HCT116 (cell line): ENCODE measurements at regions not wholly inside any gene's neighbourhood (a gene's known extent, or its start where the extent isn't known, plus 50 kb on each side); places are given as distances from the start of the nearest gene placed in this dataset.

Experiments used
- ATAC-seq: fragments of 200-7000 bp; cut with Tn5 transposase; 2 replicates; pipeline ENCODE4 v1.9.1; 2020; ENCODE audit warnings: mild to moderate bottlenecking, moderate library complexity
- BruUV-seq: library from RNA; stranded (reverse); fragments of 400-500 nt; replicated peaks from 2 replicates; lab custom pipeline; 2021; lab: Mats Ljungman, UMichigan
- CTCF ChIA-PET: fragments of 300-600 bp; sonication (Branson Sonifier 250); formaldehyde crosslinking; loops from one replicate; lab custom pipeline; 2021; ENCODE audit warnings: antibody characterized with exemption; lab: Charles Lee
- POLR2A ChIA-PET: fragments of 300-600, 350-600 bp; sonication (Branson Sonifier 250); formaldehyde crosslinking; loops from one replicate; lab custom pipeline; 2021; ENCODE audit warnings: antibody characterized with exemption; lab: Charles Lee
- RAD21 ChIA-PET, 2 experiments: fragments of 300-600 bp; sonication (Branson Sonifier 250); formaldehyde crosslinking; loops; one replicate each; lab custom pipeline; 2023; ENCODE audit warnings: low total read pairs in 2 of 2; ENCODE audit not compliant: uncharacterized antibody in 2 of 2, unreplicated experiment in 2 of 2, low non-redundant PET in 1 of 2; lab: Charles Lee
- DNase-seq: peaks from one replicate; pipeline ENCODE4 v3.0.0-alpha.2; 2010; ENCODE audit warnings: low read depth, low spot score
- H2AFZ ChIP-seq: fragments of 200-600 bp; shearing (Covaris generic), sonication (generic); 2 replicates; pipeline ENCODE4 v1.6.1; 2017; ENCODE audit warnings: low read depth, mixed run types, mixed read lengths, antibody characterized with exemption, low read length; ENCODE audit not compliant: poor library complexity, severe bottlenecking
- H3K27ac ChIP-seq: 2 replicates; pipeline ENCODE4 v1.5.1; 2012; ENCODE audit warnings: low read depth, low read length
- H3K27me3 ChIP-seq: fragments of 200-600 bp; sonication (generic); 2 replicates; pipeline ENCODE4 v1.6.1; 2016; ENCODE audit warnings: mixed run types, low read length, mixed read lengths; ENCODE audit not compliant: insufficient read depth
- H3K36me3 ChIP-seq, 2 experiments: fragments of 200-500 bp in 1 of 2; fragments of 200-600 bp in 1 of 2; sonication (Bioruptor generic) in 1 of 2; sonication (generic) in 1 of 2; 2 replicates each; pipeline versions ENCODE4 v1.5.1 to v1.6.1; 2014 to 2016; ENCODE audit warnings: low read length in 2 of 2, inconsistent platforms in 1 of 2, mixed read lengths in 1 of 2, mixed run types in 1 of 2; ENCODE audit not compliant: insufficient read depth in 2 of 2, control insufficient read depth in 1 of 2
- H3K4me1 ChIP-seq, 2 experiments: fragments of 200-600 bp in 1 of 2; sonication (generic) in 1 of 2; 2 replicates each; pipeline versions ENCODE4 v1.5.1 to v1.6.1; 2012 to 2017; ENCODE audit warnings: low read length in 2 of 2, inconsistent platforms in 1 of 2, mild to moderate bottlenecking in 1 of 2, mixed read lengths in 1 of 2, mixed run types in 1 of 2, moderate library complexity in 1 of 2; ENCODE audit not compliant: insufficient read depth in 2 of 2, control insufficient read depth in 1 of 2
- H3K4me2 ChIP-seq: fragments of 200-600 bp; sonication (generic); 2 replicates; pipeline ENCODE4 v1.6.1; 2017; ENCODE audit warnings: mixed run types, low read length, mixed read lengths
- H3K4me3 ChIP-seq, 2 experiments: fragments of 200-600 bp in 1 of 2; sonication (generic) in 1 of 2; replicated peaks in 1 of 2; 2 replicates each; pipeline ENCODE4 v1.5.1; 2011 to 2016; ENCODE audit warnings: low read length in 2 of 2, control low read depth in 1 of 2, low read depth in 1 of 2, mild to moderate bottlenecking in 1 of 2, mixed read lengths in 1 of 2, mixed run types in 1 of 2
- H3K79me2 ChIP-seq: fragments of 200-600 bp; sonication (generic); 2 replicates; pipeline ENCODE4 v1.6.1; 2017; ENCODE audit warnings: mild to moderate bottlenecking, mixed run types, low read length, moderate library complexity, mixed read lengths; ENCODE audit not compliant: insufficient read depth
- H3K9ac ChIP-seq: fragments of 200-600 bp; sonication (generic); 2 replicates; pipeline ENCODE4 v1.6.1; 2016; ENCODE audit warnings: low read length, mixed read lengths
- H3K9me2 ChIP-seq: fragments of 200-600 bp; sonication (generic), shearing (Covaris generic); 2 replicates; pipeline ENCODE4 v1.6.1; 2017; ENCODE audit warnings: mixed run types, mild to moderate bottlenecking, moderate library complexity; ENCODE audit not compliant: insufficient read depth
- H3K9me3 ChIP-seq, 2 experiments: fragments of 200-500 bp in 1 of 2; fragments of 200-600 bp in 1 of 2; sonication (Bioruptor generic) in 1 of 2; sonication (generic) in 1 of 2; 2 replicates each; pipeline ENCODE4 v1.6.1; 2014 to 2017; ENCODE audit warnings: low read length in 2 of 2, mixed read lengths in 2 of 2, inconsistent platforms in 1 of 2, low read depth in 1 of 2, mild to moderate bottlenecking in 1 of 2, mixed run types in 1 of 2, moderate library complexity in 1 of 2; ENCODE audit not compliant: control insufficient read depth in 1 of 2, insufficient read depth in 1 of 2
- H4K20me1 ChIP-seq: fragments of 200-600 bp; sonication (generic), shearing (Covaris generic); 2 replicates; pipeline ENCODE4 v1.6.1; 2017; ENCODE audit warnings: mixed run types, mild to moderate bottlenecking, moderate library complexity; ENCODE audit not compliant: insufficient read depth
- EZH2phosphoT487 ChIP-seq: fragments of 200-600 bp; IDR thresholded peaks from 2 replicates; pipeline ENCODE4 v1.6.1; 2018; ENCODE audit warnings: antibody characterized with exemption, borderline replicate concordance
- FOSL1 ChIP-seq: IDR thresholded peaks from 2 replicates; pipeline ENCODE4 v1.6.1; 2012; ENCODE audit warnings: low read depth
- POLR2A ChIP-seq: IDR thresholded peaks from 2 replicates; pipeline ENCODE4 v1.7.0; 2011; ENCODE audit warnings: borderline replicate concordance; ENCODE audit not compliant: insufficient read depth, insufficient read length; ENCODE audit errors: extremely low read depth
- POLR2AphosphoS5 ChIP-seq: IDR thresholded peaks from 2 replicates; pipeline ENCODE4 v1.6.1; 2011; ENCODE audit warnings: mild to moderate bottlenecking, low read depth, low read length, moderate library complexity
- REST ChIP-seq: IDR thresholded peaks from 2 replicates; pipeline ENCODE4 v1.6.1; 2012; ENCODE audit warnings: low read depth
- SP1 ChIP-seq: IDR thresholded peaks from 2 replicates; pipeline ENCODE4 v1.6.1; 2012; ENCODE audit warnings: low read depth
- SRF ChIP-seq: IDR thresholded peaks from 2 replicates; pipeline ENCODE4 v1.6.1; 2012; ENCODE audit warnings: low read depth
- YY1 ChIP-seq: IDR thresholded peaks from 2 replicates; pipeline ENCODE4 v1.6.1; 2011; ENCODE audit warnings: low read length, low read depth, moderate library complexity, mild to moderate bottlenecking; ENCODE audit not compliant: insufficient replicate concordance; ENCODE audit errors: extremely low read depth
- ZBTB33 ChIP-seq: IDR thresholded peaks from 2 replicates; pipeline ENCODE4 v1.6.1; 2011; ENCODE audit warnings: mild to moderate bottlenecking, low read length, moderate library complexity; ENCODE audit not compliant: insufficient replicate concordance; ENCODE audit errors: extremely low read depth
- ZFX ChIP-seq: fragments of 450-650 bp; IDR thresholded peaks from 2 replicates; pipeline ENCODE4 v1.6.1; 2017
- intact Hi-C: fragments of 100-400 bp; cut with micrococcal nuclease; formaldehyde crosslinking; loops from 2 replicates; pipeline ENCODE4 v1.10.0; 2022

GRCh38 chr5:128613766-128614165, 75.7 kb upstream of the FBN2 start (continued):
- TF ChIP-seq REST (no peak), SRF (no peak), POLR2AphosphoS5 (no peak), YY1 (no peak), SP1 (no peak), ZFX (no peak), FOSL1 (no peak)

- Histone ChIP-seq H3K36me3 (no peaks in the 10 kb centered on the region), H3K4me2 (no peak overlapping the region), H3K79me2 (no peaks in the 10 kb centered on the region), H3K4me3 (no peak overlapping the region), H4K20me1 (no peaks in the 10 kb centered on the region), H3K27me3 (no peaks in the 10 kb centered on the region), H3K9me3 (no peaks in the 10 kb centered on the region), H3K9ac (no peak overlapping the region), H2AFZ (no peak overlapping the region), H3K9me2 (no peaks in the 10 kb centered on the region), H3K27ac (no peak overlapping the region), H3K4me1 (no peaks in the 10 kb centered on the region)
- ATAC-seq (no peak), DNase-seq (no peak)
- no peak for TF ChIP-seq ZBTB33
- no peak for TF ChIP-seq POLR2A
- no peak for TF ChIP-seq EZH2phosphoT487
- TF ChIP-seq SRF = no peak
- TF ChIP-seq FOSL1 = no peak
- no peak for TF ChIP-seq ZFX
- BruUV-seq = no TSS peak
- RAD21 ChIA-PET = no interaction called here
- intact Hi-C loops = no loop called here
- POLR2A ChIA-PET = no interaction called here
- CTCF ChIA-PET = no interaction called here
Measured at GRCh38 chr5:128615578-128615977, 77.5 kb upstream of the FBN2 start.
